SK-N-SH (cell line): ENCODE measurements at regions not wholly inside any gene's neighbourhood (a gene's known extent, or its start where the extent isn't known, plus 50 kb on each side); places are given as distances from the start of the nearest gene placed in this dataset.

Experiments
- CTCF ChIA-PET: fragments of 300-600, 350-600 bp; formaldehyde crosslinking; extraction: SDS; loops from one replicate; lab custom pipeline; 2021; lab: Yijun Ruan, JAX
- POLR2A ChIA-PET: fragments of 350-600 bp; sonication (Branson Sonifier 250); formaldehyde crosslinking; extraction: SDS; loops from one replicate; lab custom pipeline; 2020; ENCODE audit warnings: antibody characterized with exemption, inconsistent platforms; lab: Yijun Ruan, JAX
- DNase-seq: peaks from one replicate; pipeline ENCODE4 v3.0.0; 2012
- H2AFZ ChIP-seq: fragments of 200-600 bp; sonication (generic); 2 replicates; pipeline ENCODE4 v1.8.1; 2016; ENCODE audit warnings: antibody characterized with exemption, mild to moderate bottlenecking, low read depth
- H3F3A ChIP-seq: fragments of 200-600 bp; sonication (generic); replicated peaks from 2 replicates; pipeline ENCODE3; 2016; ENCODE audit warnings: antibody characterized with exemption, mild to moderate bottlenecking; ENCODE audit not compliant: insufficient read depth
- H3K27ac ChIP-seq, 2 experiments: fragments of 200-500 bp in 1 of 2; fragments of 200-600 bp in 1 of 2; sonication (Bioruptor generic) in 1 of 2; sonication (generic), shearing (Covaris generic) in 1 of 2; 2 replicates each; pipeline versions ENCODE4 v1.5.1 to v1.6.1; 2014 to 2016; ENCODE audit warnings: low read depth in 2 of 2, inconsistent platforms in 1 of 2, low read length in 1 of 2, mild to moderate bottlenecking in 1 of 2, mixed read lengths in 1 of 2
- H3K27me3 ChIP-seq: fragments of 200-600 bp; sonication (generic), shearing (Covaris generic); 2 replicates; pipeline ENCODE4 v1.6.1; 2016; ENCODE audit warnings: mixed run types; ENCODE audit not compliant: insufficient read depth
- H3K36me3 ChIP-seq, 2 experiments: fragments of 200-500 bp in 1 of 2; fragments of 200-600 bp in 1 of 2; sonication (Bioruptor generic) in 1 of 2; sonication (generic) in 1 of 2; replicated peaks in 1 of 2; 2 replicates each; pipeline versions ENCODE3 to v1.5.1; 2014 to 2016; ENCODE audit warnings: low read length in 1 of 2, mild to moderate bottlenecking in 1 of 2; ENCODE audit not compliant: insufficient read depth in 2 of 2, control insufficient read depth in 1 of 2
- H3K4me1 ChIP-seq, 2 experiments: fragments of 200-500 bp in 1 of 2; fragments of 200-600 bp in 1 of 2; sonication (Bioruptor generic) in 1 of 2; sonication (generic), shearing (Covaris generic) in 1 of 2; 2 replicates each; pipeline versions ENCODE4 v1.5.1 to v1.6.1; 2014 to 2016; ENCODE audit warnings: low read depth in 1 of 2, low read length in 1 of 2, mixed run types in 1 of 2; ENCODE audit not compliant: insufficient read depth in 2 of 2, control insufficient read depth in 1 of 2
- H3K4me2 ChIP-seq: fragments of 200-600 bp; sonication (generic), shearing (Covaris generic); 2 replicates; pipeline ENCODE4 v1.6.1; 2017; ENCODE audit warnings: mixed run types
- H3K4me3 ChIP-seq, 2 experiments: fragments of 200-500 bp in 1 of 2; fragments of 200-600 bp in 1 of 2; sonication (Bioruptor generic) in 1 of 2; sonication (generic), shearing (Covaris generic) in 1 of 2; 2 replicates each; pipeline versions ENCODE4 v1.5.1 to v1.8.1; 2014 to 2016; ENCODE audit warnings: low read depth in 2 of 2, inconsistent platforms in 1 of 2, low read length in 1 of 2, mild to moderate bottlenecking in 1 of 2, mixed read lengths in 1 of 2, moderate library complexity in 1 of 2
- H3K79me2 ChIP-seq: fragments of 200-600 bp; sonication (generic); 2 replicates; pipeline ENCODE4 v1.8.1; 2017; ENCODE audit warnings: mild to moderate bottlenecking; ENCODE audit not compliant: insufficient read depth
- H3K9ac ChIP-seq: fragments of 200-600 bp; sonication (generic); 2 replicates; pipeline ENCODE4 v1.6.1; 2017; ENCODE audit warnings: mixed run types
- H3K9me2 ChIP-seq: fragments of 200-600 bp; sonication (generic); 2 replicates; pipeline ENCODE4 v1.6.1; 2017; ENCODE audit warnings: mixed run types
- H3K9me3 ChIP-seq: fragments of 200-600 bp; sonication (generic); 2 replicates; pipeline ENCODE4 v1.6.1; 2017; ENCODE audit warnings: mixed run types, mild to moderate bottlenecking, moderate library complexity
- H4K20me1 ChIP-seq: fragments of 200-600 bp; sonication (generic); 2 replicates; pipeline ENCODE4 v1.6.1; 2017; ENCODE audit warnings: mild to moderate bottlenecking, mixed run types; ENCODE audit not compliant: insufficient read depth
- CHD2 ChIP-seq: fragments of 150-350 bp; IDR thresholded peaks from 2 replicates; pipeline ENCODE4 v1.6.1; 2018; ENCODE audit warnings: low read length; ENCODE audit not compliant: partially characterized antibody
- EP300 ChIP-seq, 2 experiments: IDR thresholded peaks; 2 replicates each; pipeline versions ENCODE4 v1.4.0 to v1.6.1; 2012; ENCODE audit warnings: borderline replicate concordance in 1 of 2, low read depth in 1 of 2, low read length in 1 of 2
- EZH2phosphoT487 ChIP-seq: fragments of 200-600 bp; sonication (generic); IDR thresholded peaks from 2 replicates; pipeline ENCODE4 v1.6.1; 2017; ENCODE audit warnings: low read depth, mixed run types, mild to moderate bottlenecking, antibody characterized with exemption, moderate library complexity, borderline replicate concordance
- FOXJ3 ChIP-seq: sonication (generic); formaldehyde crosslinking; IDR thresholded peaks from 2 replicates; pipeline ENCODE4 v1.5.1; 2020; ENCODE audit warnings: mild to moderate bottlenecking, missing genetic modification reagents
- GABPA ChIP-seq: IDR thresholded peaks from 2 replicates; pipeline ENCODE4 v1.4.0; 2012; ENCODE audit warnings: low read depth, mild to moderate bottlenecking
- MEF2A ChIP-seq: IDR thresholded peaks from 2 replicates; pipeline ENCODE4 v1.4.0; 2012; ENCODE audit warnings: low read depth, borderline replicate concordance
- NFIC ChIP-seq: IDR thresholded peaks from 2 replicates; pipeline ENCODE4 v1.4.0; 2012; ENCODE audit warnings: borderline replicate concordance
- NRF1 ChIP-seq: IDR thresholded peaks from 2 replicates; pipeline ENCODE4 v1.6.1; 2012; ENCODE audit warnings: low read depth, mild to moderate bottlenecking, low read length
- POLR2AphosphoS5 ChIP-seq: IDR thresholded peaks from 2 replicates; pipeline ENCODE4 v1.6.1; 2012; ENCODE audit warnings: low read depth, low read length
- RAD21 ChIP-seq: IDR thresholded peaks from 2 replicates; pipeline ENCODE4 v1.6.1; 2012; ENCODE audit warnings: mild to moderate bottlenecking, low read length
- RCOR1 ChIP-seq: fragments of 150-350 bp; IDR thresholded peaks from 2 replicates; pipeline ENCODE4 v1.6.1; 2017; ENCODE audit warnings: antibody characterized with exemption, low read length
- SIN3A ChIP-seq: IDR thresholded peaks from 2 replicates; pipeline ENCODE4 v1.6.1; 2012; ENCODE audit warnings: low read depth, mild to moderate bottlenecking, low read length, moderate library complexity, borderline replicate concordance
- TAF1 ChIP-seq: IDR thresholded peaks from 2 replicates; pipeline ENCODE4 v1.6.1; 2012; ENCODE audit warnings: low read depth, mild to moderate bottlenecking, low read length, moderate library complexity, borderline replicate concordance
- TEAD4 ChIP-seq: IDR thresholded peaks from 2 replicates; pipeline ENCODE4 v1.4.0; 2012; ENCODE audit warnings: mild to moderate bottlenecking, borderline replicate concordance; ENCODE audit not compliant: insufficient read depth
- YY1 ChIP-seq: IDR thresholded peaks from 2 replicates; pipeline ENCODE4 v1.4.0; 2012; ENCODE audit warnings: low read depth, mild to moderate bottlenecking
- WGBS: methylation state at CpG from one replicate; pipeline ENCODE4 v1.1.6; 2017; ENCODE audit warnings: low lambda C conversion rate; 5-methylcytosine and 5-hydroxymethylcytosine counted together
- TF ChIP-seq, protein P1 (sequence below): IDR thresholded peaks from 2 replicates; pipeline ENCODE4 v1.6.1; 2012; ENCODE audit warnings: mild to moderate bottlenecking, low read depth, low read length, moderate library complexity
- TF ChIP-seq, protein P2 (sequence below): IDR thresholded peaks from 2 replicates; pipeline ENCODE4 v1.4.0; 2012; ENCODE audit warnings: low read depth, borderline replicate concordance
- TF ChIP-seq, protein P3 (sequence below): IDR thresholded peaks from 2 replicates; pipeline ENCODE4 v1.4.0; 2012; ENCODE audit warnings: low read depth, borderline replicate concordance
- TF ChIP-seq, protein P4 (sequence below): fragments of 200-600 bp; sonication (generic); IDR thresholded peaks from 2 replicates; pipeline ENCODE4 v1.6.1; 2017; ENCODE audit warnings: antibody characterized with exemption, mild to moderate bottlenecking, moderate library complexity
- TF ChIP-seq, protein P5 (sequence below): IDR thresholded peaks from 2 replicates; pipeline ENCODE4; 2012

DNA sequence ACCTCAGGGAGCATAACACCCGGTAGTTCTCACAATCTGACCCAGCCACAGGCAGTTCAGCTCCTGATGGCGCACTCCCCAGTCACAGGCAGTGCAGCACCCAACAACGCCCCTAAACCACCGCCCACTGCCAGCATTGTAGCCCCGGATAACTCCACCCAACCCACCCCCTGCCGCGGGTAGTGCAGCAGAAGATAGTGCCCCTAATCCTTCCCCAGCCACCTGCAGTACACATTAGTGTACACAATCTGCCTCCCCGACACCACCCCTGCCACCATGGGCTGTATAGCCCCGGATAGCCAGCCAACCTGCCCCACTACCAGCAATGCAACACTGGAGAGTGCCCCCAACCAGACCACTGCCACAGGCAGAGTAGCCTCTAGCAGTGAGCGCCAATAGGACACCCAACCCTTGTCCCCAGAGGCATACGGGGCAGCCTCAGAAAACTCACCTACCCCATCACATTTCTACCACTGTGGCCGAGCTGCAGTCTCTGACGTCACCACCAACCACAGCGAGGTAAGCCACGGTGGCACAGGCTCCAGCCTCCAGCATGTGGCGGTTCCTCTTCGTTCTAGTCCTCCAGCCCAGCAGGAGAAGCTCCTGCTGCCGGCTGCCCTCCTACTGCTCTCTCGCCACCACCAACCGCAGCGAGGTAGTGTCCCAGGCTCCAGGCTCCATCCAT, 877.3 kb downstream of the KCNJ18 start:
- WGBS, result 2% methylated on average over 9 of the region's 21 CpGs
- Histone ChIP-seq H3K27me3 (peaks cover 6% of the 10 kb centered on the region; the same call in 1 of the 2 replicates), H4K20me1 (no peaks in the 10 kb centered on the region), H3K4me2 (no peak overlapping the region), H3K4me3 (no peak overlapping the region), H2AFZ (no peak overlapping the region), H3F3A (no peaks in the 10 kb centered on the region), H3K4me1 (no peaks in the 10 kb centered on the region), H3K9ac (no peak overlapping the region), H3K36me3 (no peaks in the 10 kb centered on the region), H3K9me3 (no peaks in the 10 kb centered on the region), H3K9me2 (no peaks in the 10 kb centered on the region), H3K27ac (no peak overlapping the region), H3K79me2 (no peaks in the 10 kb centered on the region)
- DNase-seq, result no peak
- ChIA-PET CTCF (no interaction called here), POLR2A (no interaction called here)
- TF ChIP-seq, protein P1, sequence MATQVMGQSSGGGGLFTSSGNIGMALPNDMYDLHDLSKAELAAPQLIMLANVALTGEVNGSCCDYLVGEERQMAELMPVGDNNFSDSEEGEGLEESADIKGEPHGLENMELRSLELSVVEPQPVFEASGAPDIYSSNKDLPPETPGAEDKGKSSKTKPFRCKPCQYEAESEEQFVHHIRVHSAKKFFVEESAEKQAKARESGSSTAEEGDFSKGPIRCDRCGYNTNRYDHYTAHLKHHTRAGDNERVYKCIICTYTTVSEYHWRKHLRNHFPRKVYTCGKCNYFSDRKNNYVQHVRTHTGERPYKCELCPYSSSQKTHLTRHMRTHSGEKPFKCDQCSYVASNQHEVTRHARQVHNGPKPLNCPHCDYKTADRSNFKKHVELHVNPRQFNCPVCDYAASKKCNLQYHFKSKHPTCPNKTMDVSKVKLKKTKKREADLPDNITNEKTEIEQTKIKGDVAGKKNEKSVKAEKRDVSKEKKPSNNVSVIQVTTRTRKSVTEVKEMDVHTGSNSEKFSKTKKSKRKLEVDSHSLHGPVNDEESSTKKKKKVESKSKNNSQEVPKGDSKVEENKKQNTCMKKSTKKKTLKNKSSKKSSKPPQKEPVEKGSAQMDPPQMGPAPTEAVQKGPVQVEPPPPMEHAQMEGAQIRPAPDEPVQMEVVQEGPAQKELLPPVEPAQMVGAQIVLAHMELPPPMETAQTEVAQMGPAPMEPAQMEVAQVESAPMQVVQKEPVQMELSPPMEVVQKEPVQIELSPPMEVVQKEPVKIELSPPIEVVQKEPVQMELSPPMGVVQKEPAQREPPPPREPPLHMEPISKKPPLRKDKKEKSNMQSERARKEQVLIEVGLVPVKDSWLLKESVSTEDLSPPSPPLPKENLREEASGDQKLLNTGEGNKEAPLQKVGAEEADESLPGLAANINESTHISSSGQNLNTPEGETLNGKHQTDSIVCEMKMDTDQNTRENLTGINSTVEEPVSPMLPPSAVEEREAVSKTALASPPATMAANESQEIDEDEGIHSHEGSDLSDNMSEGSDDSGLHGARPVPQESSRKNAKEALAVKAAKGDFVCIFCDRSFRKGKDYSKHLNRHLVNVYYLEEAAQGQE, result no peak
- no peak for TF ChIP-seq EP300 (IDR thresholded peaks at IDR 0.05; ENCODE audit: borderline replicate concordance in 1 of 2, low read depth in 1 of 2, low read length in 1 of 2)
- TF ChIP-seq MEF2A, result no peak
- TF ChIP-seq CHD2, result no peak
- TF ChIP-seq, protein P2, sequence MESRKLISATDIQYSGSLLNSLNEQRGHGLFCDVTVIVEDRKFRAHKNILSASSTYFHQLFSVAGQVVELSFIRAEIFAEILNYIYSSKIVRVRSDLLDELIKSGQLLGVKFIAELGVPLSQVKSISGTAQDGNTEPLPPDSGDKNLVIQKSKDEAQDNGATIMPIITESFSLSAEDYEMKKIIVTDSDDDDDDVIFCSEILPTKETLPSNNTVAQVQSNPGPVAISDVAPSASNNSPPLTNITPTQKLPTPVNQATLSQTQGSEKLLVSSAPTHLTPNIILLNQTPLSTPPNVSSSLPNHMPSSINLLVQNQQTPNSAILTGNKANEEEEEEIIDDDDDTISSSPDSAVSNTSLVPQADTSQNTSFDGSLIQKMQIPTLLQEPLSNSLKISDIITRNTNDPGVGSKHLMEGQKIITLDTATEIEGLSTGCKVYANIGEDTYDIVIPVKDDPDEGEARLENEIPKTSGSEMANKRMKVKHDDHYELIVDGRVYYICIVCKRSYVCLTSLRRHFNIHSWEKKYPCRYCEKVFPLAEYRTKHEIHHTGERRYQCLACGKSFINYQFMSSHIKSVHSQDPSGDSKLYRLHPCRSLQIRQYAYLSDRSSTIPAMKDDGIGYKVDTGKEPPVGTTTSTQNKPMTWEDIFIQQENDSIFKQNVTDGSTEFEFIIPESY, result no peak
- TF ChIP-seq TEAD4, result no peak
- no peak for TF ChIP-seq SIN3A
- no peak for TF ChIP-seq RAD21
- no peak for TF ChIP-seq YY1
- no peak for TF ChIP-seq GABPA
- TF ChIP-seq, protein P3, sequence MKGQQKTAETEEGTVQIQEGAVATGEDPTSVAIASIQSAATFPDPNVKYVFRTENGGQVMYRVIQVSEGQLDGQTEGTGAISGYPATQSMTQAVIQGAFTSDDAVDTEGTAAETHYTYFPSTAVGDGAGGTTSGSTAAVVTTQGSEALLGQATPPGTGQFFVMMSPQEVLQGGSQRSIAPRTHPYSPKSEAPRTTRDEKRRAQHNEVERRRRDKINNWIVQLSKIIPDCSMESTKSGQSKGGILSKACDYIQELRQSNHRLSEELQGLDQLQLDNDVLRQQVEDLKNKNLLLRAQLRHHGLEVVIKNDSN, result no peak
- TF ChIP-seq RCOR1, result no peak
- TF ChIP-seq, protein P4, sequence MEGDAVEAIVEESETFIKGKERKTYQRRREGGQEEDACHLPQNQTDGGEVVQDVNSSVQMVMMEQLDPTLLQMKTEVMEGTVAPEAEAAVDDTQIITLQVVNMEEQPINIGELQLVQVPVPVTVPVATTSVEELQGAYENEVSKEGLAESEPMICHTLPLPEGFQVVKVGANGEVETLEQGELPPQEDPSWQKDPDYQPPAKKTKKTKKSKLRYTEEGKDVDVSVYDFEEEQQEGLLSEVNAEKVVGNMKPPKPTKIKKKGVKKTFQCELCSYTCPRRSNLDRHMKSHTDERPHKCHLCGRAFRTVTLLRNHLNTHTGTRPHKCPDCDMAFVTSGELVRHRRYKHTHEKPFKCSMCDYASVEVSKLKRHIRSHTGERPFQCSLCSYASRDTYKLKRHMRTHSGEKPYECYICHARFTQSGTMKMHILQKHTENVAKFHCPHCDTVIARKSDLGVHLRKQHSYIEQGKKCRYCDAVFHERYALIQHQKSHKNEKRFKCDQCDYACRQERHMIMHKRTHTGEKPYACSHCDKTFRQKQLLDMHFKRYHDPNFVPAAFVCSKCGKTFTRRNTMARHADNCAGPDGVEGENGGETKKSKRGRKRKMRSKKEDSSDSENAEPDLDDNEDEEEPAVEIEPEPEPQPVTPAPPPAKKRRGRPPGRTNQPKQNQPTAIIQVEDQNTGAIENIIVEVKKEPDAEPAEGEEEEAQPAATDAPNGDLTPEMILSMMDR, result no peak
- no peak for TF ChIP-seq POLR2AphosphoS5
- no peak for TF ChIP-seq FOXJ3 (CRISPR knock-in tag)
- TF ChIP-seq NRF1, result no peak
- no peak for TF ChIP-seq NFIC
- TF ChIP-seq, protein P5, sequence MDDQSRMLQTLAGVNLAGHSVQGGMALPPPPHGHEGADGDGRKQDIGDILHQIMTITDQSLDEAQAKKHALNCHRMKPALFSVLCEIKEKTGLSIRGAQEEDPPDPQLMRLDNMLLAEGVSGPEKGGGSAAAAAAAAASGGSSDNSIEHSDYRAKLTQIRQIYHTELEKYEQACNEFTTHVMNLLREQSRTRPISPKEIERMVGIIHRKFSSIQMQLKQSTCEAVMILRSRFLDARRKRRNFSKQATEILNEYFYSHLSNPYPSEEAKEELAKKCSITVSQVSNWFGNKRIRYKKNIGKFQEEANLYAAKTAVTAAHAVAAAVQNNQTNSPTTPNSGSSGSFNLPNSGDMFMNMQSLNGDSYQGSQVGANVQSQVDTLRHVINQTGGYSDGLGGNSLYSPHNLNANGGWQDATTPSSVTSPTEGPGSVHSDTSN, result no peak
- TF ChIP-seq EZH2phosphoT487, result no peak
- no peak for TF ChIP-seq TAF1
